ENCODE measurements at regions not wholly inside any gene's neighbourhood (a gene's known extent, or its start where the extent isn't known, plus 50 kb on each side); places are given as distances from the start of the nearest gene placed in this dataset.

DNA sequence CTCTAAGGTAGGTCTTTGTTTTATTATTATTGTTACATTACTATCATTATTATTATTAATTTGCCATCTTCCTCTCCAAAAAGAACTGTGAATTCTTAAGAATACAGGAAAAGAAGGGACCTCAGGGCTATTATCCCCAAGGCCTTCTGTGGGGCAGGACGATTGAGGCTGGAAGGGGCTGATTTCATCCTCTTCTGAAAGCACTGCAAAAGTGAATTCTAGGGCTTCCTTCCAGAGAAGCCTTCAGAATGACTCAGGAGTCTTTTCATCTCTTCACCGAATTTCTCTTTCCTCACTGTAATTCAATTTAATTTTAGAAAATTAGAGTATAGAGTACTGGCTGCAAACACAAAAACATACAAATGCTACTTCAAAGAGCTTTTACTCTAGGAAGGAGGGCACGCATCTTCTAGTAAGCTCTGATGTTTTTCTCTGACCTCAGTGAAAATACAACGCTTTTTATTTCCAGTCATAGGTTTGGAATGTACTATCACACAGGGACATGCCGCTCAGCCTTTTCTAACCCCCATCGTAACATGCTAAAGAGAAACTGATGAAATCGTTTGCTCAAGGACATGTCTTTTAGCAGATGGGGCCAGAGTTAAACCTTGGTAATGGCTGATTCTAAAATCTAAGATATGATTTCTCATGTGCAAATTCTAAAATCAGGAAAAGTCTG, 280.2 kb upstream of the PITRM1 start:
- Mint-ChIP-seq H3K4me3 (ENCODE audit: low read depth) (no peak overlapping the region), H3K36me3 (ENCODE audit: insufficient read depth) (no peaks in the 10 kb centered on the region), H3K27me3 (peaks cover 7% of the 10 kb centered on the region), H3K9me3 (ENCODE audit: low read depth) (peaks cover 6% of the 10 kb centered on the region), H3K27ac (no peak overlapping the region), H3K4me1 (ENCODE audit: low read depth) (no peaks in the 10 kb centered on the region)
- no peak for DNase-seq (ENCODE audit: low spot score, unreplicated experiment)
- TF ChIP-seq, protein P1, sequence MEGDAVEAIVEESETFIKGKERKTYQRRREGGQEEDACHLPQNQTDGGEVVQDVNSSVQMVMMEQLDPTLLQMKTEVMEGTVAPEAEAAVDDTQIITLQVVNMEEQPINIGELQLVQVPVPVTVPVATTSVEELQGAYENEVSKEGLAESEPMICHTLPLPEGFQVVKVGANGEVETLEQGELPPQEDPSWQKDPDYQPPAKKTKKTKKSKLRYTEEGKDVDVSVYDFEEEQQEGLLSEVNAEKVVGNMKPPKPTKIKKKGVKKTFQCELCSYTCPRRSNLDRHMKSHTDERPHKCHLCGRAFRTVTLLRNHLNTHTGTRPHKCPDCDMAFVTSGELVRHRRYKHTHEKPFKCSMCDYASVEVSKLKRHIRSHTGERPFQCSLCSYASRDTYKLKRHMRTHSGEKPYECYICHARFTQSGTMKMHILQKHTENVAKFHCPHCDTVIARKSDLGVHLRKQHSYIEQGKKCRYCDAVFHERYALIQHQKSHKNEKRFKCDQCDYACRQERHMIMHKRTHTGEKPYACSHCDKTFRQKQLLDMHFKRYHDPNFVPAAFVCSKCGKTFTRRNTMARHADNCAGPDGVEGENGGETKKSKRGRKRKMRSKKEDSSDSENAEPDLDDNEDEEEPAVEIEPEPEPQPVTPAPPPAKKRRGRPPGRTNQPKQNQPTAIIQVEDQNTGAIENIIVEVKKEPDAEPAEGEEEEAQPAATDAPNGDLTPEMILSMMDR (IDR thresholded peaks at IDR 0.05; ENCODE audit: unreplicated experiment) = no peak

- no peak overlapping the region for H3K27ac Mint-ChIP-seq
Observed at GRCh38 chr10:3452173-3452626, 279.6 kb upstream of the PITRM1 start.

GRCh38 chr10:3451516-3452172, 279.1 kb upstream of the PITRM1 start:
- H3K36me3 Mint-ChIP-seq (ENCODE audit: insufficient read depth) = no peaks in the 10 kb centered on the region
- H3K27me3 Mint-ChIP-seq = peaks cover 7% of the 10 kb centered on the region
- H3K27ac Mint-ChIP-seq = no peak overlapping the region
- no peak overlapping the region for H3K4me3 Mint-ChIP-seq (ENCODE audit: low read depth)
- TF ChIP-seq, protein P1 (IDR thresholded peaks at IDR 0.05; ENCODE audit: unreplicated experiment) = no peak
- no peak for DNase-seq (ENCODE audit: low spot score, unreplicated experiment)
- no peaks in the 10 kb centered on the region for H3K9me3 Mint-ChIP-seq (ENCODE audit: low read depth)
- H3K4me1 Mint-ChIP-seq (ENCODE audit: low read depth) = no peaks in the 10 kb centered on the region

More at GRCh38 chr10:3452173-3452626, 279.6 kb upstream of the PITRM1 start:
- peaks cover 7% of the 10 kb centered on the region for H3K27me3 Mint-ChIP-seq
- no peaks in the 10 kb centered on the region for H3K4me1 Mint-ChIP-seq (ENCODE audit: low read depth)
- peaks cover 2% of the 10 kb centered on the region for H3K9me3 Mint-ChIP-seq (ENCODE audit: low read depth)
- DNase-seq (ENCODE audit: low spot score, unreplicated experiment) = no peak
- no peak overlapping the region for H3K4me3 Mint-ChIP-seq (ENCODE audit: low read depth)
- TF ChIP-seq, protein P1 (IDR thresholded peaks at IDR 0.05; ENCODE audit: unreplicated experiment) = no peak
- H3K36me3 Mint-ChIP-seq (ENCODE audit: insufficient read depth) = no peaks in the 10 kb centered on the region

DNA sequence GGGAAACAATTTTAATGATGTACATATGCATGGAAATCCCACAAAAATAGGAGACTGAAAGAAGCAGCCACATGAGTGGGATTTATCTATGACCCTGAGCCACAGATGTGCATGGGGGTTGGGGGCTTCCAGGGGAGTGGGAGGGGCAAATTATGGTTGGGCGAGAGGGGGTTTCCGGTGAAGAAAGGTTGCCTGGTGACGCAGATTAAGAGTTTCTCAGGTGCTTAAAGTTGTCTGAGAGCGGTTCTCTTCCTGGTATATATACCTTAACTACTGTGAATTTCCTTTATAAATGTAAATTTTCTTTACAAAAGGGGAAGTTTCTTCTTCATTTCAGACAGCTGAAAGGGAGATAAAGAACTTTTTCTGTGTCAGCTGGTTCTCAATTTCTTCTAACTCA, 273.6 kb upstream of the PITRM1 start:
- DNase-seq (ENCODE audit: low spot score, unreplicated experiment) = no peak
- Mint-ChIP-seq H3K4me3 (ENCODE audit: low read depth) (no peak overlapping the region), H3K36me3 (ENCODE audit: insufficient read depth) (no peaks in the 10 kb centered on the region), H3K4me1 (ENCODE audit: low read depth) (no peaks in the 10 kb centered on the region), H3K9me3 (ENCODE audit: low read depth) (peaks cover 8% of the 10 kb centered on the region), H3K27me3 (peaks cover 3% of the 10 kb centered on the region), H3K27ac (no peak overlapping the region)
- TF ChIP-seq, protein P1 (IDR thresholded peaks at IDR 0.05; ENCODE audit: unreplicated experiment) = no peak

- no peak overlapping the region for H3K4me3 Mint-ChIP-seq (ENCODE audit: low read depth)
- H3K9me3 Mint-ChIP-seq (ENCODE audit: low read depth) = peaks cover 8% of the 10 kb centered on the region
- H3K36me3 Mint-ChIP-seq (ENCODE audit: insufficient read depth) = no peaks in the 10 kb centered on the region
- H3K4me1 Mint-ChIP-seq (ENCODE audit: low read depth) = no peaks in the 10 kb centered on the region
- H3K27ac Mint-ChIP-seq = no peak overlapping the region
- TF ChIP-seq, protein P1 (IDR thresholded peaks at IDR 0.05; ENCODE audit: unreplicated experiment) = no peak
- peaks cover 3% of the 10 kb centered on the region for H3K27me3 Mint-ChIP-seq
- DNase-seq (ENCODE audit: low spot score, unreplicated experiment) = no peak
Observed at GRCh38 chr10:3445648-3446047, 273.1 kb upstream of the PITRM1 start.
